ENCODE measurements at regions not wholly inside any gene's neighbourhood (a gene's known extent, or its start where the extent isn't known, plus 50 kb on each side); places are given as distances from the start of the nearest gene placed in this dataset.

GRCh38 chr3:36196058-36196457 is 184.2 kb upstream of the STAC start:
- no peak for DNase-seq (ENCODE audit: low read depth, low spot score)
- Histone ChIP-seq H3K27ac (no peak overlapping the region), H3K9ac (ENCODE audit: insufficient read length) (no peak overlapping the region), H3K4me3 (no peak overlapping the region), H3K36me3 (ENCODE audit: insufficient read depth, low read length) (no peaks in the 10 kb centered on the region), H3K9me3 (ENCODE audit: low read depth, low read length) (no peaks in the 10 kb centered on the region)
- TF ChIP-seq POLR2AphosphoS5 (IDR thresholded peaks at IDR 0.05; ENCODE audit: borderline replicate concordance, low read depth, low read length) = no peak
- no peak for TF ChIP-seq FOXP2 (optimal IDR thresholded peaks at IDR 0.05; ENCODE audit: control extremely low read depth, extremely low read length, insufficient read depth)
- no peak for TF ChIP-seq EZH2 (IDR thresholded peaks at IDR 0.05)

- no peak overlapping the region for H3K27ac ChIP-seq
- H3K9me3 ChIP-seq (ENCODE audit: low read depth, low read length) = no peaks in the 10 kb centered on the region
- TF ChIP-seq FOXP2 (optimal IDR thresholded peaks at IDR 0.05; ENCODE audit: control extremely low read depth, extremely low read length, insufficient read depth) (no peak), POLR2AphosphoS5 (IDR thresholded peaks at IDR 0.05; ENCODE audit: borderline replicate concordance, low read depth, low read length) (no peak), EZH2 (IDR thresholded peaks at IDR 0.05) (no peak)
- no peak overlapping the region for H3K9ac ChIP-seq (ENCODE audit: insufficient read length)
- no peak overlapping the region for H3K4me3 ChIP-seq
- DNase-seq (ENCODE audit: low read depth, low spot score) = no peak
- no peaks in the 10 kb centered on the region for H3K36me3 ChIP-seq (ENCODE audit: insufficient read depth, low read length)
Observed at GRCh38 chr3:36197151-36197550, 183.2 kb upstream of the STAC start.

GRCh38 chr3:36201546-36201945 is 178.8 kb upstream of the STAC start:
- Histone ChIP-seq H3K4me3 (no peak overlapping the region), H3K36me3 (ENCODE audit: insufficient read depth, low read length) (no peaks in the 10 kb centered on the region), H3K27ac (no peak overlapping the region), H3K9ac (ENCODE audit: insufficient read length) (no peak overlapping the region), H3K9me3 (ENCODE audit: low read depth, low read length) (no peaks in the 10 kb centered on the region)
- no peak for DNase-seq (ENCODE audit: low read depth, low spot score)
- no peak for TF ChIP-seq POLR2AphosphoS5 (IDR thresholded peaks at IDR 0.05; ENCODE audit: borderline replicate concordance, low read depth, low read length)
- no peak for TF ChIP-seq FOXP2 (optimal IDR thresholded peaks at IDR 0.05; ENCODE audit: control extremely low read depth, extremely low read length, insufficient read depth)
- no peak for TF ChIP-seq EZH2 (IDR thresholded peaks at IDR 0.05)

DNA sequence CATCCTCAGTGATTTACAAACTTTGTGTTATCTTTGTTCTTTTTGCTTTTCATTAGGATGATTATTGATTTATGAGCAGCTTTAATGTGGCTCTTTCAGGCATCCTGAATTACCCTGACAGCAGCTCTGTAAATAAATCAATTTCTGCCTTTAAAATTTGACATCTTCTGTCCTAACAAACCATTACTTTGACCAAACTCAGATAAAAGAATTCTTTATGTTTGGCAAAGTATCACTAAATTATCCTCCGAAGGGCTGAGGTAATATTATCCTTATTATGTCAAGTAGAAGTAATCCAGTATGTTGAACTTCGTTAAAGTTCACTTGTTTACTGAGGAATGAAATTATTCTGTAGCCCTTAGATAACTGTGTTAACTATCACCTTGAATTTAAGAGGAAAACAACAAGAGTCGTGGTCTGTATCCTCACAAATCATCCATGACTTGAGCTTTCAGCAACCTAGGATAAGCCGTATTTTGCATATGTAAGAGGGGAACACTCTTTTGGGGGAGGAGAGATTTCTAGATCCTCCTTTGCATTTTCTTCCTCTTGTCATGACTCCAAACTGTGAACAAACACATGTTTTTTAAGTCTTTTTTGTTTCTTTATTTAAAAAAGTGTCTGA is 173.2 kb upstream of the STAC start:
- no peak overlapping the region for H3K4me3 ChIP-seq
- no peak for DNase-seq (ENCODE audit: low read depth, low spot score)
- no peak overlapping the region for H3K9ac ChIP-seq (ENCODE audit: insufficient read length)
- no peak for TF ChIP-seq FOXP2 (optimal IDR thresholded peaks at IDR 0.05; ENCODE audit: control extremely low read depth, extremely low read length, insufficient read depth)
- TF ChIP-seq POLR2AphosphoS5 (IDR thresholded peaks at IDR 0.05; ENCODE audit: borderline replicate concordance, low read depth, low read length) = no peak
- TF ChIP-seq EZH2 (IDR thresholded peaks at IDR 0.05) = no peak
- H3K9me3 ChIP-seq (ENCODE audit: low read depth, low read length) = no peaks in the 10 kb centered on the region
- H3K36me3 ChIP-seq (ENCODE audit: insufficient read depth, low read length) = no peaks in the 10 kb centered on the region
- no peak overlapping the region for H3K27ac ChIP-seq

DNA sequence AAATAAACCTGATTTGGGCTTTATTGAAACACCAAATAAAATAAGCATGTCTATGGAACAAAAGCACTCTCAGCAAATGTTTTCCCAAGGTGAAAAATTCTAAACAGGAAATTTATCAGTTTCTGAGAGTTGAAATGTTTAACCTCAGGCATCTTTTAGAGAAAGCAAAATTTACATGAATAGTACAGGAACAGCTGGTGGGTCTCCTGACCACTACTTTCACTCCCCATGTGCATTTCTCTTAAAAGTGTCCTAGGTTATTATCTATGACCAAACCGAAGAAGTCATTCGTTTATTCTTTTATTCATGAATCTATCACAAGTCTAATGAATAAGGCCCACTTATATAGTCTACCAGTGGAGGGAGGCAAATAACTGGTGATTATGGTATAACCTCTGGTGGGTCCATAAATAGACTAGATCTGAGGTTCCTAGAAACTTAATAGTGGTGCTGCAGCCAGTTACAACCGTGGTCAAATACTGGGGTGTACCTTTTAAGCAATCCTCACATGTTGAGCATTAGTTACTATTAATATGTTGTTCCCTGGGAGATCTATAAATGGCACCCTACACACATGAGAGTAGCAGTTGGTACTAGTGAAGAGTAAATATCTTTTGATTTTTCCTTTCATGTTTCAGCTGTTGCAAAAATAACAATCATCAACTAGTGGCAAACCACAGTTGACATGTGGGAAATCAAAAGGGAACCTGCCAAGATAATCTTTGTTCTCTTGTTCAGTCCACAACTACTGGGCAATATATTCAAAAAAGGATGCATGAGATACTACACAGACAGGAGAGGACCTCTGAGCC is 169.3 kb upstream of the STAC start:
- Histone ChIP-seq H3K36me3 (ENCODE audit: insufficient read depth, low read length) (no peaks in the 10 kb centered on the region), H3K9ac (ENCODE audit: insufficient read length) (no peak overlapping the region), H3K9me3 (ENCODE audit: low read depth, low read length) (no peaks in the 10 kb centered on the region), H3K4me3 (no peak overlapping the region), H3K27ac (no peak overlapping the region)
- TF ChIP-seq FOXP2 (optimal IDR thresholded peaks at IDR 0.05; ENCODE audit: control extremely low read depth, extremely low read length, insufficient read depth) = no peak
- no peak for DNase-seq (ENCODE audit: low read depth, low spot score)

DNA sequence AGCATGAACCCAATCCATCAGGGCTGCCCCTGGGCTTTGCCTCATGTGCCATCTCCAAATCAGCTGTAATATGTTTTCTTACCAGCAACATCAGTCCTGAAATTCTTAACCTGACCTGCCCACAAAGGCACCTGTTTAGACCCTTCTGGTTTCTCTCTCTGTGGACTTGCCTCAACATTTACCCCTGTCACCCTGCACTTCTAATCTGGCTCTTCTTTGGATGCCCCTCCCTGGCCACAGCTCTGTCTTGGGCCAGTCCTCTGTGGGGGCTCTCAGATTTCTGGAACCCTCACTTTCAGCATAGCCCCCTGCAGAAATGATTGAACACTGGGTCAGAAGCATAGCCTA is 168.7 kb upstream of the STAC start:
- H3K27ac ChIP-seq = no peak overlapping the region
- DNase-seq (ENCODE audit: low read depth, low spot score) = no peak
- H3K9ac ChIP-seq (ENCODE audit: insufficient read length) = no peak overlapping the region
- H3K4me3 ChIP-seq = no peak overlapping the region
- H3K36me3 ChIP-seq (ENCODE audit: insufficient read depth, low read length) = no peaks in the 10 kb centered on the region
- H3K9me3 ChIP-seq (ENCODE audit: low read depth, low read length) = no peaks in the 10 kb centered on the region
- TF ChIP-seq POLR2AphosphoS5 (IDR thresholded peaks at IDR 0.05; ENCODE audit: borderline replicate concordance, low read depth, low read length) (no peak), EZH2 (IDR thresholded peaks at IDR 0.05) (no peak), FOXP2 (optimal IDR thresholded peaks at IDR 0.05; ENCODE audit: control extremely low read depth, extremely low read length, insufficient read depth) (no peak)

- Histone ChIP-seq H3K9ac (ENCODE audit: insufficient read length) (no peak overlapping the region), H3K36me3 (ENCODE audit: insufficient read depth, low read length) (no peaks in the 10 kb centered on the region), H3K27ac (no peak overlapping the region), H3K9me3 (ENCODE audit: low read depth, low read length) (no peaks in the 10 kb centered on the region), H3K4me3 (no peak overlapping the region)
- DNase-seq (ENCODE audit: low read depth, low spot score) = no peak
- TF ChIP-seq POLR2AphosphoS5 (IDR thresholded peaks at IDR 0.05; ENCODE audit: borderline replicate concordance, low read depth, low read length) = no peak
- no peak for TF ChIP-seq EZH2 (IDR thresholded peaks at IDR 0.05)
- TF ChIP-seq FOXP2 (optimal IDR thresholded peaks at IDR 0.05; ENCODE audit: control extremely low read depth, extremely low read length, insufficient read depth) = no peak
Observed at GRCh38 chr3:36212251-36212650, 168.1 kb upstream of the STAC start.

- Histone ChIP-seq H3K27ac (no peak overlapping the region), H3K9me3 (ENCODE audit: low read depth, low read length) (no peaks in the 10 kb centered on the region), H3K4me3 (no peak overlapping the region), H3K36me3 (ENCODE audit: insufficient read depth, low read length) (no peaks in the 10 kb centered on the region), H3K9ac (ENCODE audit: insufficient read length) (no peak overlapping the region)
- no peak for TF ChIP-seq EZH2 (IDR thresholded peaks at IDR 0.05)
- TF ChIP-seq POLR2AphosphoS5 (IDR thresholded peaks at IDR 0.05; ENCODE audit: borderline replicate concordance, low read depth, low read length) = no peak
- no peak for TF ChIP-seq FOXP2 (optimal IDR thresholded peaks at IDR 0.05; ENCODE audit: control extremely low read depth, extremely low read length, insufficient read depth)
- no peak for DNase-seq (ENCODE audit: low read depth, low spot score)
Observed at GRCh38 chr3:36214460-36214859, 165.8 kb upstream of the STAC start.
